HepG2 (cell line): ENCODE measurements at regions not wholly inside any gene's neighbourhood (a gene's known extent, or its start where the extent isn't known, plus 50 kb on each side); places are given as distances from the start of the nearest gene placed in this dataset.

Experiments
- ATAC-seq: fragments of 200-7000 bp; cut with Tn5 transposase; 3 replicates; pipeline ENCODE4 v1.9.1; 2020; ENCODE audit warnings: mild to moderate bottlenecking, moderate library complexity
- BruUV-seq: library from RNA; stranded (reverse); fragments of 400-500 nt; replicated peaks from 2 replicates; lab custom pipeline; 2021; lab: Mats Ljungman, UMichigan
- CTCF ChIA-PET: fragments of 300-600 bp; formaldehyde crosslinking; extraction: SDS; loops from one replicate; lab custom pipeline; 2021; ENCODE audit warnings: low total read pairs, inconsistent platforms, low intra/inter-chr PET ratio; lab: Yijun Ruan, JAX
- POLR2A ChIA-PET: fragments of 350-600 bp; sonication (Branson Sonifier 250); formaldehyde crosslinking; loops from one replicate; lab custom pipeline; 2020; ENCODE audit warnings: antibody characterized with exemption, inconsistent platforms; lab: Yijun Ruan, JAX
- DNase-seq: peaks from one replicate; pipeline ENCODE4 v3.0.0-alpha.2; 2015; ENCODE audit warnings: low spot score
- FAIRE-seq: peaks from 3 replicates; lab custom pipeline; 2011; peaks lifted over from hg19 to GRCh38; lab: Jason Lieb, UNC
- H2AFZ ChIP-seq: one replicate; pipeline ENCODE4 v1.6.1; 2011; ENCODE audit warnings: low read length, inconsistent platforms
- H3K27ac ChIP-seq: fragments of 300-600 bp; 3 replicates; pipeline ENCODE4 v1.8.0; 2011; ENCODE audit warnings: mixed run types, mild to moderate bottlenecking, mixed read lengths, low read length, inconsistent platforms; ENCODE audit not compliant: insufficient read depth; ENCODE audit errors: extremely low read length
- H3K27me3 ChIP-seq, 2 experiments: fragments of 200-600 bp in 1 of 2; 2 replicates in 1 of 2; 3 replicates in 1 of 2; pipeline versions ENCODE4 v1.6.0 to v1.8.0; 2011; ENCODE audit warnings: low read length in 2 of 2, mild to moderate bottlenecking in 2 of 2, moderate library complexity in 2 of 2, inconsistent platforms in 1 of 2; ENCODE audit not compliant: insufficient read depth in 2 of 2, control insufficient read depth in 1 of 2
- H3K36me3 ChIP-seq, 2 experiments: fragments of 200-600 bp in 1 of 2; replicated peaks in 1 of 2; 2 replicates in 1 of 2; 3 replicates in 1 of 2; pipeline versions ENCODE4 v1.5.1 to v1.8.0; 2011; ENCODE audit warnings: low read length in 2 of 2, inconsistent platforms in 1 of 2; ENCODE audit not compliant: insufficient read depth in 2 of 2, control insufficient read depth in 1 of 2
- H3K4me1 ChIP-seq: 2 replicates; pipeline ENCODE4 v1.5.1; 2012; ENCODE audit warnings: low read length, inconsistent platforms; ENCODE audit not compliant: insufficient read depth
- H3K4me2 ChIP-seq: 2 replicates; pipeline ENCODE4 v1.6.0; 2011; ENCODE audit warnings: low read depth, low read length, inconsistent platforms
- H3K4me3 ChIP-seq, 3 experiments: fragments of 200-600 bp in 1 of 3; sonication (generic), shearing (Covaris generic) in 1 of 3; replicated peaks in 1 of 3; 2 replicates each; pipeline ENCODE4 v1.5.1; 2011 to 2016; ENCODE audit warnings: low read length in 3 of 3, inconsistent platforms in 2 of 3, low read depth in 2 of 3, mild to moderate bottlenecking in 2 of 3, control low read depth in 1 of 3, mixed read lengths in 1 of 3; ENCODE audit not compliant: insufficient read depth in 1 of 3
- H3K79me2 ChIP-seq: one replicate; pipeline ENCODE4 v1.6.1; 2011; ENCODE audit warnings: low read length, inconsistent platforms; ENCODE audit not compliant: insufficient read depth
- H3K9ac ChIP-seq: 2 replicates; pipeline ENCODE4 v1.6.0; 2011; ENCODE audit warnings: mild to moderate bottlenecking, low read depth, low read length, inconsistent platforms; ENCODE audit not compliant: insufficient read depth
- H3K9me3 ChIP-seq: 2 replicates; pipeline ENCODE4 v1.5.1; 2012; ENCODE audit warnings: mild to moderate bottlenecking, low read length
- H4K20me1 ChIP-seq: 2 replicates; pipeline ENCODE4 v1.6.0; 2011; ENCODE audit warnings: inconsistent platforms, mild to moderate bottlenecking, low read length, moderate library complexity; ENCODE audit not compliant: insufficient read depth
- BRD4 ChIP-seq: sonication (generic); formaldehyde crosslinking; IDR thresholded peaks from 2 replicates; pipeline ENCODE4 v1.4.0; 2020; ENCODE audit warnings: missing genetic modification reagents
- FOXP1 ChIP-seq, 2 experiments: fragments of 450-650 bp in 1 of 2; IDR thresholded peaks; 2 replicates each; pipeline ENCODE4 v1.6.1; 2017 to 2018; ENCODE audit warnings: antibody characterized with exemption in 1 of 2
- MED8 ChIP-seq: sonication (generic); formaldehyde crosslinking; IDR thresholded peaks from 2 replicates; pipeline ENCODE4 v1.8.1; 2023; ENCODE audit warnings: mild to moderate bottlenecking, missing genetic modification reagents; ENCODE audit not compliant: insufficient replicate concordance
- SNRNP70 ChIP-seq: fragments of 200-400 bp; formaldehyde crosslinking; IDR thresholded peaks from 2 replicates; pipeline ENCODE4 v1.6.1; 2017; ENCODE audit warnings: mild to moderate bottlenecking, low read depth, low read length, moderate library complexity
- SRSF4 ChIP-seq: fragments of 200-400 bp; formaldehyde crosslinking; IDR thresholded peaks from one replicate; pipeline ENCODE4 v1.6.1; 2018; ENCODE audit warnings: mild to moderate bottlenecking, low read depth, low read length, moderate library complexity; ENCODE audit not compliant: poor library complexity, severe bottlenecking
- TSC22D2 ChIP-seq: sonication (generic); formaldehyde crosslinking; IDR thresholded peaks from 2 replicates; pipeline ENCODE4 v1.5.1; 2020; ENCODE audit warnings: missing genetic modification reagents, mild to moderate bottlenecking, borderline replicate concordance
- XBP1 ChIP-seq: sonication (generic); formaldehyde crosslinking; IDR thresholded peaks from 2 replicates; pipeline ENCODE4 v1.5.0; 2020; ENCODE audit warnings: missing genetic modification reagents
- ZNF205 ChIP-seq: IDR thresholded peaks from 2 replicates; pipeline ENCODE4 v1.6.1; 2018; ENCODE audit warnings: missing biosample characterization, missing genetic modification reagents
- ZNF329 ChIP-seq: sonication (generic); formaldehyde crosslinking; IDR thresholded peaks from 2 replicates; pipeline ENCODE4 v1.9.0; 2021; ENCODE audit warnings: low read depth, mild to moderate bottlenecking, missing genetic modification reagents
- WGBS: methylation state at CpG from one replicate; pipeline ENCODE4 v1.1.6; 2017; ENCODE audit warnings: low lambda C conversion rate; 5-methylcytosine and 5-hydroxymethylcytosine counted together
- in situ Hi-C: cut with HindIII; loops from 2 replicates; pipeline ENCODE4 v1.10.0; 2017; ENCODE audit warnings: low pct_unique_long_range_greater_than_20kb; ENCODE audit not compliant: extremely low pct_ligation_motif_present
- intact Hi-C: fragments of 100-400 bp; cut with micrococcal nuclease; formaldehyde crosslinking; loops from one replicate; pipeline ENCODE4 v1.10.0; 2022; ENCODE audit not compliant: unreplicated experiment
- TF ChIP-seq, protein P1 (sequence below): sonication (generic); formaldehyde crosslinking; IDR thresholded peaks from 2 replicates; pipeline ENCODE4 v1.4.0; 2020; ENCODE audit warnings: missing genetic modification reagents

DNA sequence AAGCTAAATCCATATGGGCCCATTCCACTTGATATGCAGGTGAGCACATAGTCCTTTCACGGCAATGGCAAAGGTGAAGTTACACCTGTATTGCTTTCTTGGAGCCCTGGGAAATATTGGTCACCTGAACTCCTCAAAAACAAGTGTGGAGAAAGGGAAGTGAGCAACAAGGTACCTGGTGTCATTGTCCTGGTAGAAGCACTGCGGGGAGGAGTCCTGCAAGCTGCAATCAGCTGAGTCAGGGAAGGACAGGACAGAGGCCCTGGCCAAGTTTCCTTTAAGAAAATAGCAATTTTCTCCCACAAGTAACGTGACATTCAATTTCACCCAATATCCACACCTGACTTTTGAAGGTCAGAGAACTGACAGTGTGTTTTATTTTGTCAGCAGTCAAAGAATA lies 389.1 kb downstream of the IRS2 start:
- no peak overlapping the region for H3K4me3 ChIP-seq
- ChIA-PET POLR2A (no interaction called here), CTCF (no interaction called here)
- no peaks in the 10 kb centered on the region for H3K79me2 ChIP-seq
- in situ Hi-C loops (no loop called here), intact Hi-C loops (no loop called here)
- FAIRE-seq (no peak), DNase-seq (no peak), ATAC-seq (no peak)
- no peak overlapping the region for H3K27ac ChIP-seq
- H3K9ac ChIP-seq, result no peak overlapping the region
- TF ChIP-seq MED8 (CRISPR knock-in tag), result no peak
- TF ChIP-seq XBP1 (CRISPR knock-in tag), result no peak
- TF ChIP-seq ZNF205 (CRISPR knock-in tag), result no peak
- no peak for TF ChIP-seq TSC22D2 (CRISPR knock-in tag)
- TF ChIP-seq SRSF4, result no peak
- TF ChIP-seq BRD4 (CRISPR knock-in tag), result no peak
- TF ChIP-seq, protein P1, sequence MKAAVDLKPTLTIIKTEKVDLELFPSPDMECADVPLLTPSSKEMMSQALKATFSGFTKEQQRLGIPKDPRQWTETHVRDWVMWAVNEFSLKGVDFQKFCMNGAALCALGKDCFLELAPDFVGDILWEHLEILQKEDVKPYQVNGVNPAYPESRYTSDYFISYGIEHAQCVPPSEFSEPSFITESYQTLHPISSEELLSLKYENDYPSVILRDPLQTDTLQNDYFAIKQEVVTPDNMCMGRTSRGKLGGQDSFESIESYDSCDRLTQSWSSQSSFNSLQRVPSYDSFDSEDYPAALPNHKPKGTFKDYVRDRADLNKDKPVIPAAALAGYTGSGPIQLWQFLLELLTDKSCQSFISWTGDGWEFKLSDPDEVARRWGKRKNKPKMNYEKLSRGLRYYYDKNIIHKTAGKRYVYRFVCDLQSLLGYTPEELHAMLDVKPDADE (CRISPR knock-in tag), result no peak
- no peak overlapping the region for H3K4me2 ChIP-seq
- H2AFZ ChIP-seq, result no peak overlapping the region
- H3K4me1 ChIP-seq, result no peaks in the 10 kb centered on the region
- BruUV-seq, result no TSS peak
- no peaks in the 10 kb centered on the region for H3K27me3 ChIP-seq
- H3K9me3 ChIP-seq, result peaks cover 12% of the 10 kb centered on the region
- H4K20me1 ChIP-seq, result no peaks in the 10 kb centered on the region
- H3K36me3 ChIP-seq, result no peaks in the 10 kb centered on the region
- WGBS, result 41% methylated on average over 3 of the region's 3 CpGs

DNA sequence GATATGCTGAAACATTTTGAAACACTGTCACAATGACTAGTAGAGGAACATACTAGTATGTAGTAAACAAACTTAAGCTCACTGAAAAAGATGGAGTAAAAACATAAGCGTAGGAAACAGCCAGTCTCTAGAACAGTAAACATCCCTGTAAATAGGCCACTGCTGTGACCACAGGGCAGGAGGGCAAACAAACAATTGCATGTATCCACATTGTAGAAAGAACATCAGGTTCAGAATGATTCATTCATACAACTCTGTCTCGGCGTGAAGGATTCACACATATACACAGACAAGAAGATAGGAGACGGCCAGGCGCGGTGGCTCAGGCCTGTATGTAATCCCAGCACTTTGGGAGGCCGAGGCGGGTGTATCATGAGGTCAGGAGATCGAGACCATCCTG lies 390.1 kb downstream of the IRS2 start:
- H3K36me3 ChIP-seq, result no peaks in the 10 kb centered on the region
- H3K4me2 ChIP-seq, result no peak overlapping the region
- peaks cover 2% of the 10 kb centered on the region; the same call in 1 of the 2 replicates for H3K9me3 ChIP-seq
- no peak overlapping the region for H3K4me3 ChIP-seq
- no TSS peak for BruUV-seq
- intact Hi-C loops (no loop called here), in situ Hi-C loops (no loop called here)
- no peaks in the 10 kb centered on the region for H3K79me2 ChIP-seq
- ChIA-PET POLR2A (no interaction called here), CTCF (no interaction called here)
- WGBS, result 25% methylated on average over 8 of the region's 9 CpGs
- DNase-seq (no peak), ATAC-seq (no peak), FAIRE-seq (no peak)
- H3K9ac ChIP-seq, result no peak overlapping the region
- TF ChIP-seq FOXP1 (IDR thresholded peaks at IDR 0.05) (no peak), FOXP1 (CRISPR knock-in tag; IDR thresholded peaks at IDR 0.05) (peak; percentile 29; the same call in 1 of the 2 replicates), ZNF329 (CRISPR knock-in tag) (no peak), SNRNP70 (no peak)
- H3K27ac ChIP-seq, result no peak overlapping the region
- no peaks in the 10 kb centered on the region for H3K27me3 ChIP-seq
- H4K20me1 ChIP-seq, result no peaks in the 10 kb centered on the region
- H3K4me1 ChIP-seq, result no peaks in the 10 kb centered on the region
- H2AFZ ChIP-seq, result no peak overlapping the region
